ENCODE measurements at regions not wholly inside any gene's neighbourhood (a gene's known extent, or its start where the extent isn't known, plus 50 kb on each side); places are given as distances from the start of the nearest gene placed in this dataset.

DNA sequence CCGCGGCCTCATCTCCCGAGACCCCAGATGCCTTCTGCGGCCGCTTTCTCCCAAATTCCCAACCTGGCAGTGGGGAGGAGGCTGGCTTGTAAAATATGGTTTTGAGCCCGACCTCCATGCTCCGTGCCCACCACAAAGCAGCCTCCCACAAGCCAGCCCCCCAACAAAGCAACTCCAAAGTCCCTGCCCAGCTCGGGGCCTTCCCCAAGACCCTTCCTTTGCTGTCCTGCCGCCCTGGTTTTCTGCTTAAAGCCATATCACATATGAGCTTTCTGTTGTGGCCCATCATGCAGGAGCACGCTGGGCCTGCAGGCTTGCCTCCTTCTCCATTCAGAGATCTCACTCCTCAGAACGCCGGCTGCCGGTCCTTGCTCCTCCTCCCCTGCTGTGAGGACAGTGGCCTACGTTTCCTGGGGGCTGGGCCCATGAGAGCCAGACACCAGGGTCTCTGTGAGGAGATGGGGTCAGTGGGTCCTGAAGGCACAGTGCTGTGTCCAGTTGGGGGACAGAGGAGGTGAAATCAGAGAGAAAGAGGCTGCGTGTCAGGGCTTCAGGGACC, 680.0 kb downstream of the BRD1 start:
- TF ChIP-seq POLR2AphosphoS5 (IDR thresholded peaks at IDR 0.05; ENCODE audit: low read depth, low read length), result no peak
- no peak for TF ChIP-seq SPI1 (IDR thresholded peaks at IDR 0.05; ENCODE audit: low read depth, low read length)
- TF ChIP-seq POLR2A (IDR thresholded peaks at IDR 0.05; ENCODE audit: low read depth, low read length), result no peak

Data from GM12891 (cell line).